ENCODE measurements at regions not wholly inside any gene's neighbourhood (a gene's known extent, or its start where the extent isn't known, plus 50 kb on each side); places are given as distances from the start of the nearest gene placed in this dataset.

DNA sequence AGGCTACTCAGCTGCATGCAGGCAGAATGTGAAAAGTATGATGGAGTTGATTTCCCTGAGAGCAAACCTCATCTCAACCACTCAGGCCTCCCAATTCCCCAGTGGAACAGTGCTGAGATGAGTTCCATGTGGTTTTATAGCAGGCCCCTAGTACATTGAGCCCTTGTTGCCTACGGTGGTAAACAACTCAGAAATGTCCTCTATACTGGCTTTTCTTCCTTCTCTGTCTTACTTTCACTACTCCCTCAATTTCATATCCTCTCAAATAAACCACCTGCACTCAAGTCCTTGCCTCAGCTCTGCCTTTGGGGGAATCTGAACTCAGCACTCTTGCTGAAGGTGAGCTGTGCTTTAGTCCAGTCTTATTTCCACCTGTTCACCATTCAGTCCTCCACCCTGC is 399.9 kb downstream of the PDCD6IP start:
- no peak overlapping the region for H3K23ac ChIP-seq (ENCODE audit: low read length in 2 of 2)
- no peak for DNase-seq
- H2BK120ac ChIP-seq (ENCODE audit: low read depth, low read length): no peak overlapping the region
- H3K36me3 ChIP-seq (ENCODE audit: control insufficient read depth in 1 of 2, insufficient read depth in 2 of 2, low read depth in 1 of 2, low read length in 2 of 2): no peaks in the 10 kb centered on the region
- H2BK12ac ChIP-seq (ENCODE audit: low read length in 2 of 2): no peak overlapping the region
- H3K79me1 ChIP-seq (replicated peaks; ENCODE audit: low read length, poor library complexity, severe bottlenecking): no peaks in the 10 kb centered on the region
- no peak overlapping the region for H2AK5ac ChIP-seq (ENCODE audit: low read length, severe bottlenecking)
- H3K9me3 ChIP-seq (ENCODE audit: control insufficient read depth, low read length): no peaks in the 10 kb centered on the region
- H3K9ac ChIP-seq (ENCODE audit: low read length): no peak overlapping the region
- H3K4me3 ChIP-seq (ENCODE audit: insufficient read depth in 1 of 2, low read depth in 1 of 2, low read length in 2 of 2): no peak overlapping the region
- no peak overlapping the region for H3K4ac ChIP-seq (ENCODE audit: low read depth in 1 of 2, low read length in 2 of 2)
- no peak overlapping the region for H2AFZ ChIP-seq (ENCODE audit: low read depth, low read length)
- H2BK15ac ChIP-seq (ENCODE audit: low read depth, poor library complexity, severe bottlenecking): no peak overlapping the region
- H3K27ac ChIP-seq (ENCODE audit: low read length, poor library complexity, severe bottlenecking): no peak overlapping the region
- no peak overlapping the region for H3K18ac ChIP-seq (ENCODE audit: low read depth in 1 of 2, low read length in 2 of 2)
- no peaks in the 10 kb centered on the region for H3K4me1 ChIP-seq (ENCODE audit: control insufficient read depth, insufficient read depth, low read depth, low read length)
- no peaks in the 10 kb centered on the region for H3K27me3 ChIP-seq (ENCODE audit: control insufficient read depth in 1 of 2, insufficient read depth in 1 of 2, low read length in 2 of 2)
- no peak overlapping the region for H4K91ac ChIP-seq (ENCODE audit: low read length)
- no peak overlapping the region for H2BK5ac ChIP-seq (ENCODE audit: low read depth, low read length, poor library complexity, severe bottlenecking)
- 77% methylated on average over 1 of the region's 1 CpG for WGBS
- H4K8ac ChIP-seq (ENCODE audit: low read length): no peak overlapping the region
- no peak overlapping the region for H3K14ac ChIP-seq (ENCODE audit: low read length in 2 of 2)
- H3K4me2 ChIP-seq (ENCODE audit: low read length, poor library complexity, severe bottlenecking): no peak overlapping the region

DNA sequence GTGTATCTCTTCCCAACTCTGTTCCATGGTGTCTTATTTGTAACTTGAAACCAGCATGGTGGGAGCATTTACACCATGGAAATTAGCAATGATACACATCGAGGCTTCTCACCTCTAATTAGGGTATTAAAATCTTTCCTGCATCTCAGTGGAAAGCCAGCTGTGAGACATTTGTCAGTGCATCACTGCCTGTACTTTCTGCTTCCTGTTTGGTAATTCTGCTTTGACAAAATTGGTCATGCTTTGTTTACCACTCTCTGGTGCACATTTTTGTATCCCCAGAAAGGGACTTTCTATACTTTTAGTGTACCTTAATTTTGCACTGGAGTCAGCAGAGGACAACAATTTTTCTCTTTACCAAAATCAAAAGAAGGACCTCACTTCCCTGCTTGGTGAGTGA is 402.1 kb downstream of the PDCD6IP start:
- Histone ChIP-seq H2BK120ac (ENCODE audit: low read depth, low read length) (no peak overlapping the region), H2BK15ac (ENCODE audit: low read depth, poor library complexity, severe bottlenecking) (no peak overlapping the region), H3K4me2 (ENCODE audit: low read length, poor library complexity, severe bottlenecking) (no peak overlapping the region), H4K8ac (ENCODE audit: low read length) (no peak overlapping the region), H2BK12ac (ENCODE audit: low read length in 2 of 2) (no peak overlapping the region), H2BK5ac (ENCODE audit: low read depth, low read length, poor library complexity, severe bottlenecking) (no peak overlapping the region), H3K4me3 (ENCODE audit: insufficient read depth in 1 of 2, low read depth in 1 of 2, low read length in 2 of 2) (no peak overlapping the region), H4K91ac (ENCODE audit: low read length) (no peak overlapping the region), H3K4ac (ENCODE audit: low read depth in 1 of 2, low read length in 2 of 2) (no peak overlapping the region), H2AK5ac (ENCODE audit: low read length, severe bottlenecking) (no peak overlapping the region), H3K9me3 (ENCODE audit: control insufficient read depth, low read length) (no peaks in the 10 kb centered on the region), H3K27me3 (ENCODE audit: control insufficient read depth in 1 of 2, insufficient read depth in 1 of 2, low read length in 2 of 2) (no peaks in the 10 kb centered on the region), H3K14ac (ENCODE audit: low read length in 2 of 2) (no peak overlapping the region), H3K36me3 (ENCODE audit: control insufficient read depth in 1 of 2, insufficient read depth in 2 of 2, low read depth in 1 of 2, low read length in 2 of 2) (no peaks in the 10 kb centered on the region), H2AFZ (ENCODE audit: low read depth, low read length) (no peak overlapping the region), H3K23ac (ENCODE audit: low read length in 2 of 2) (no peak overlapping the region), H3K18ac (ENCODE audit: low read depth in 1 of 2, low read length in 2 of 2) (no peak overlapping the region), H3K4me1 (ENCODE audit: control insufficient read depth, insufficient read depth, low read depth, low read length) (no peaks in the 10 kb centered on the region), H3K79me1 (replicated peaks; ENCODE audit: low read length, poor library complexity, severe bottlenecking) (no peaks in the 10 kb centered on the region), H3K9ac (ENCODE audit: low read length) (no peak overlapping the region), H3K27ac (ENCODE audit: low read length, poor library complexity, severe bottlenecking) (no peak overlapping the region)
- WGBS: 77% methylated on average over 1 of the region's 1 CpG
- DNase-seq: no peak

DNA sequence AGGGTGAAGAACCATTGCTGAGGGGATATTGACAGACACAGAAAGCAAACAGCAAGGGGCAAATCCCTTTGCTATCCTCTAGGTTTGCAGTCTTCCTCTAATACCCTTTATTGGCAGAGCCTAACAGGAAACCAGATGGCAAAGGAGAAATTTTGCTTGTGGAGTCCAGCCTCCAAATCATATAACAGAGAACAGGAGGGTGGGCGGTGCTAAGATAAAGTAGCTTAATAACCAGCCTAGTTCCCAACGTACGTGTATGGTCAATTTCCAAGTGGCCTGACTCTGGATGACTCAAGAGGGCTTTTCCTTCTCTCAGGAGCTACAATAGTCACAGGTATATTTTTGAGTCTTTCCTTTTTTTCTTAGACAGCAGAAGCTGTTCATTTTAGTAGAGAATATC is 404.5 kb downstream of the PDCD6IP start:
- H3K18ac ChIP-seq (ENCODE audit: low read depth in 1 of 2, low read length in 2 of 2): no peak overlapping the region
- no peak overlapping the region for H2BK5ac ChIP-seq (ENCODE audit: low read depth, low read length, poor library complexity, severe bottlenecking)
- H2AK5ac ChIP-seq (ENCODE audit: low read length, severe bottlenecking): no peak overlapping the region
- 74% methylated on average over 3 of the region's 3 CpGs for WGBS
- H2BK12ac ChIP-seq (ENCODE audit: low read length in 2 of 2): no peak overlapping the region
- H3K27me3 ChIP-seq (ENCODE audit: control insufficient read depth in 1 of 2, insufficient read depth in 1 of 2, low read length in 2 of 2): no peaks in the 10 kb centered on the region
- H3K36me3 ChIP-seq (ENCODE audit: control insufficient read depth in 1 of 2, insufficient read depth in 2 of 2, low read depth in 1 of 2, low read length in 2 of 2): no peaks in the 10 kb centered on the region
- no peak overlapping the region for H2BK15ac ChIP-seq (ENCODE audit: low read depth, poor library complexity, severe bottlenecking)
- H3K4me1 ChIP-seq (ENCODE audit: control insufficient read depth, insufficient read depth, low read depth, low read length): peaks cover 1% of the 10 kb centered on the region
- no peak overlapping the region for H3K4ac ChIP-seq (ENCODE audit: low read depth in 1 of 2, low read length in 2 of 2)
- H3K4me2 ChIP-seq (ENCODE audit: low read length, poor library complexity, severe bottlenecking): no peak overlapping the region
- H3K27ac ChIP-seq (ENCODE audit: low read length, poor library complexity, severe bottlenecking): no peak overlapping the region
- no peak overlapping the region for H4K8ac ChIP-seq (ENCODE audit: low read length)
- H3K4me3 ChIP-seq (ENCODE audit: insufficient read depth in 1 of 2, low read depth in 1 of 2, low read length in 2 of 2): no peak overlapping the region
- no peak overlapping the region for H2AFZ ChIP-seq (ENCODE audit: low read depth, low read length)
- H2BK120ac ChIP-seq (ENCODE audit: low read depth, low read length): no peak overlapping the region
- DNase-seq: no peak
- H3K14ac ChIP-seq (ENCODE audit: low read length in 2 of 2): no peak overlapping the region
- no peaks in the 10 kb centered on the region for H3K9me3 ChIP-seq (ENCODE audit: control insufficient read depth, low read length)
- no peaks in the 10 kb centered on the region for H3K79me1 ChIP-seq (replicated peaks; ENCODE audit: low read length, poor library complexity, severe bottlenecking)
- no peak overlapping the region for H3K23ac ChIP-seq (ENCODE audit: low read length in 2 of 2)
- no peak overlapping the region for H3K9ac ChIP-seq (ENCODE audit: low read length)
- H4K91ac ChIP-seq (ENCODE audit: low read length): no peak overlapping the region

DNA sequence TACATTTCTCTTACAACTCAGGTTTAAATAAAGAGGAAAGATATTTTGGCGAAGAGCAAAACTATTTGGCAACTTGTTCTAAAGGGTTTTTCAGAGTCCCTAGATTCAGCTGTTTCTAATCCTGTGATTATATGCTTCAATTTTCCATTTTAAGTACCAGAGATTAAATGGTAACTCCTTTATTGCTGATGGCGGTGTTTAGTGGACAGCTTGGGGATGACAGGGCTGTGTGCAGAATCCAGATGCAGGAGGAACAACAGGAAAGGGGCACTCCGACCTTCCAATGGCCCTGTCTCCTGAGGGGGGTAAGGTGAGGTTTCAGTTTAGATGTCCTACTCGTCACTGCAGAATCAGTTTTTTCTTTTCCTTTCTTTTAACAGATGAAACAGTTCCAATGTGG is 405.0 kb downstream of the PDCD6IP start:
- H2AK5ac ChIP-seq (ENCODE audit: low read length, severe bottlenecking): no peak overlapping the region
- H3K14ac ChIP-seq (ENCODE audit: low read length in 2 of 2): no peak overlapping the region
- H2BK12ac ChIP-seq (ENCODE audit: low read length in 2 of 2): no peak overlapping the region
- H4K8ac ChIP-seq (ENCODE audit: low read length): no peak overlapping the region
- H2BK120ac ChIP-seq (ENCODE audit: low read depth, low read length): no peak overlapping the region
- H3K9ac ChIP-seq (ENCODE audit: low read length): no peak overlapping the region
- no peak overlapping the region for H3K18ac ChIP-seq (ENCODE audit: low read depth in 1 of 2, low read length in 2 of 2)
- H2AFZ ChIP-seq (ENCODE audit: low read depth, low read length): no peak overlapping the region
- H3K4me1 ChIP-seq (ENCODE audit: control insufficient read depth, insufficient read depth, low read depth, low read length): peaks cover 1% of the 10 kb centered on the region
- H3K4ac ChIP-seq (ENCODE audit: low read depth in 1 of 2, low read length in 2 of 2): no peak overlapping the region
- H3K4me3 ChIP-seq (ENCODE audit: insufficient read depth in 1 of 2, low read depth in 1 of 2, low read length in 2 of 2): no peak overlapping the region
- H3K27ac ChIP-seq (ENCODE audit: low read length, poor library complexity, severe bottlenecking): no peak overlapping the region
- no peak overlapping the region for H2BK15ac ChIP-seq (ENCODE audit: low read depth, poor library complexity, severe bottlenecking)
- H3K9me3 ChIP-seq (ENCODE audit: control insufficient read depth, low read length): no peaks in the 10 kb centered on the region
- no peaks in the 10 kb centered on the region for H3K27me3 ChIP-seq (ENCODE audit: control insufficient read depth in 1 of 2, insufficient read depth in 1 of 2, low read length in 2 of 2)
- 92% methylated on average over 3 of the region's 4 CpGs for WGBS
- no peak overlapping the region for H2BK5ac ChIP-seq (ENCODE audit: low read depth, low read length, poor library complexity, severe bottlenecking)
- H4K91ac ChIP-seq (ENCODE audit: low read length): no peak overlapping the region
- no peaks in the 10 kb centered on the region for H3K79me1 ChIP-seq (replicated peaks; ENCODE audit: low read length, poor library complexity, severe bottlenecking)
- DNase-seq: no peak
- no peak overlapping the region for H3K23ac ChIP-seq (ENCODE audit: low read length in 2 of 2)
- no peaks in the 10 kb centered on the region for H3K36me3 ChIP-seq (ENCODE audit: control insufficient read depth in 1 of 2, insufficient read depth in 2 of 2, low read depth in 1 of 2, low read length in 2 of 2)
- no peak overlapping the region for H3K4me2 ChIP-seq (ENCODE audit: low read length, poor library complexity, severe bottlenecking)

Data from mesenchymal stem cell (in vitro differentiated cells and primary cell).